Neural cell (in vitro differentiated cells): ENCODE measurements at regions not wholly inside any gene's neighbourhood (a gene's known extent, or its start where the extent isn't known, plus 50 kb on each side); places are given as distances from the start of the nearest gene placed in this dataset.

ENCODE experiments used
- H2AFZ ChIP-seq: fragments of 200-600, 300-800 bp; sonication (generic), shearing (Covaris generic); 2 replicates; pipeline ENCODE4 v1.6.0; 2014; ENCODE audit warnings: low read depth, mild to moderate bottlenecking, antibody characterized with exemption, low read length, moderate library complexity
- H3F3A ChIP-seq: fragments of 200-600 bp; shearing (Covaris generic); 2 replicates; pipeline ENCODE4 v1.6.1; 2016; ENCODE audit warnings: mild to moderate bottlenecking, moderate library complexity, mixed read lengths, antibody characterized with exemption, low read length; ENCODE audit not compliant: insufficient read depth, poor library complexity, severe bottlenecking
- H3K27ac ChIP-seq: fragments of 200-600, 300-800 bp; sonication (generic), shearing (Covaris generic); 2 replicates; pipeline ENCODE4 v1.5.1; 2014; ENCODE audit warnings: mild to moderate bottlenecking, low read length, moderate library complexity
- H3K27me3 ChIP-seq: fragments of 300-800, 200-600 bp; sonication (generic), shearing (Covaris generic); 2 replicates; pipeline ENCODE4 v1.6.0; 2014; ENCODE audit warnings: mild to moderate bottlenecking, low read depth, low read length, moderate library complexity; ENCODE audit not compliant: insufficient read depth
- H3K36me3 ChIP-seq: fragments of 300-800, 200-600 bp; sonication (generic), shearing (Covaris generic); 2 replicates; pipeline ENCODE4 v1.5.1; 2014; ENCODE audit warnings: mild to moderate bottlenecking, antibody characterized with exemption, low read length, moderate library complexity; ENCODE audit not compliant: insufficient read depth
- H3K4me2 ChIP-seq: fragments of 300-800, 200-600 bp; sonication (generic), shearing (Covaris generic); 2 replicates; pipeline ENCODE4 v1.6.0; 2014; ENCODE audit warnings: mild to moderate bottlenecking, low read length
- H3K4me3 ChIP-seq: fragments of 300-800, 200-600 bp; sonication (generic), shearing (Covaris generic); 2 replicates; pipeline ENCODE4 v1.5.1; 2014; ENCODE audit warnings: mild to moderate bottlenecking, low read length, moderate library complexity
- H3K79me2 ChIP-seq: fragments of 200-600 bp; shearing (Covaris generic); replicated peaks from 2 replicates; pipeline ENCODE4 v1.6.0; 2014; ENCODE audit warnings: mild to moderate bottlenecking, low read length, moderate library complexity; ENCODE audit not compliant: insufficient read depth
- H3K9ac ChIP-seq: fragments of 300-800, 200-600 bp; sonication (generic), shearing (Covaris generic); 2 replicates; pipeline ENCODE4 v1.6.1; 2016; ENCODE audit warnings: mild to moderate bottlenecking, low read length, mixed read lengths
- H3K9me2 ChIP-seq: fragments of 200-600 bp; shearing (Covaris generic); 2 replicates; pipeline ENCODE4 v1.6.1; 2016; ENCODE audit warnings: mild to moderate bottlenecking, low read length, mixed read lengths; ENCODE audit not compliant: insufficient read depth
- H3K9me3 ChIP-seq: fragments of 200-600, 300-800 bp; sonication (generic), shearing (Covaris generic); 2 replicates; pipeline ENCODE4 v1.6.1; 2016; ENCODE audit warnings: mild to moderate bottlenecking, mixed run types, low read length, moderate library complexity, mixed read lengths
- H4K20me1 ChIP-seq: fragments of 200-600 bp; shearing (Covaris generic); 2 replicates; pipeline ENCODE4 v1.6.1; 2016; ENCODE audit warnings: mild to moderate bottlenecking, mixed run types; ENCODE audit not compliant: insufficient read depth
- CTCF ChIP-seq: fragments of 450-650 bp; IDR thresholded peaks from 2 replicates; pipeline ENCODE4 v1.5.1; 2014; ENCODE audit warnings: antibody characterized with exemption, mild to moderate bottlenecking, moderate library complexity; ENCODE audit not compliant: poor library complexity, severe bottlenecking
- EP300 ChIP-seq: fragments of 450-650 bp; conservative IDR thresholded peaks from 2 replicates; pipeline ENCODE4 v1.6.1; 2014; ENCODE audit warnings: antibody characterized with exemption, mild to moderate bottlenecking, moderate library complexity; ENCODE audit not compliant: poor library complexity, severe bottlenecking
- EZH2 ChIP-seq: fragments of 200-600, 300-800 bp; shearing (Covaris generic), sonication (generic); IDR thresholded peaks from 2 replicates; pipeline ENCODE4 v1.6.1; 2014; ENCODE audit warnings: antibody characterized with exemption, low read length, borderline replicate concordance, mild to moderate bottlenecking; ENCODE audit not compliant: insufficient read depth, poor library complexity, severe bottlenecking
- MXI1 ChIP-seq: fragments of 450-650 bp; conservative IDR thresholded peaks from 2 replicates; pipeline ENCODE4 v1.6.1; 2014; ENCODE audit warnings: antibody characterized with exemption, mild to moderate bottlenecking; ENCODE audit not compliant: poor library complexity, severe bottlenecking
- POLR2AphosphoS5 ChIP-seq: IDR thresholded peaks from 2 replicates; pipeline ENCODE4 v1.6.1; 2012
- RAD21 ChIP-seq: fragments of 450-650 bp; conservative IDR thresholded peaks from 2 replicates; pipeline ENCODE4 v1.6.1; 2014; ENCODE audit warnings: antibody characterized with exemption, mild to moderate bottlenecking, moderate library complexity
- REST ChIP-seq: IDR thresholded peaks from 2 replicates; pipeline ENCODE4 v1.6.1; 2012; ENCODE audit warnings: borderline replicate concordance
- SMC3 ChIP-seq: fragments of 450-650 bp; conservative IDR thresholded peaks from 2 replicates; pipeline ENCODE4 v1.6.1; 2014; ENCODE audit warnings: antibody characterized with exemption, mild to moderate bottlenecking, moderate library complexity; ENCODE audit not compliant: poor library complexity
- TAF1 ChIP-seq: IDR thresholded peaks from 2 replicates; pipeline ENCODE4 v1.6.1; 2012; ENCODE audit warnings: low read depth

GRCh38 chr16:9148374-9149015 lies 57.1 kb downstream of the HAPSTR1 start:
- no peaks in the 10 kb centered on the region for H3F3A ChIP-seq
- H3K4me3 ChIP-seq, result no peak overlapping the region
- no peaks in the 10 kb centered on the region for H3K27me3 ChIP-seq
- no peak overlapping the region for H3K27ac ChIP-seq
- no peaks in the 10 kb centered on the region for H3K79me2 ChIP-seq
- H3K36me3 ChIP-seq, result no peaks in the 10 kb centered on the region
- no peak overlapping the region for H2AFZ ChIP-seq
- no peaks in the 10 kb centered on the region for H3K9me3 ChIP-seq
- TF ChIP-seq MXI1 (no peak), CTCF (no peak), TAF1 (no peak), EZH2 (no peak)
- H3K9ac ChIP-seq, result no peak overlapping the region
- no peaks in the 10 kb centered on the region for H3K9me2 ChIP-seq
- H4K20me1 ChIP-seq, result no peaks in the 10 kb centered on the region
- no peak overlapping the region for H3K4me2 ChIP-seq

GRCh38 chr16:9151074-9151473 lies 59.6 kb downstream of the HAPSTR1 start:
- Histone ChIP-seq H3K4me3 (no peak overlapping the region), H3F3A (no peaks in the 10 kb centered on the region), H3K79me2 (no peaks in the 10 kb centered on the region), H3K27me3 (no peaks in the 10 kb centered on the region), H3K36me3 (no peaks in the 10 kb centered on the region), H3K4me2 (no peak overlapping the region), H3K9ac (no peak overlapping the region), H2AFZ (no peak overlapping the region), H3K9me2 (no peaks in the 10 kb centered on the region), H3K9me3 (no peaks in the 10 kb centered on the region), H3K27ac (no peak overlapping the region), H4K20me1 (no peaks in the 10 kb centered on the region)
- TF ChIP-seq RAD21, result no peak
- no peak for TF ChIP-seq MXI1
- no peak for TF ChIP-seq REST
- TF ChIP-seq EP300, result no peak
- TF ChIP-seq EZH2, result no peak
- no peak for TF ChIP-seq SMC3
- TF ChIP-seq TAF1, result no peak
- TF ChIP-seq POLR2AphosphoS5, result no peak
- no peak for TF ChIP-seq CTCF
